Panc1 (cell line): ENCODE measurements at regions not wholly inside any gene's neighbourhood (a gene's known extent, or its start where the extent isn't known, plus 50 kb on each side); places are given as distances from the start of the nearest gene placed in this dataset.

Experiments used
- ATAC-seq: fragments of 200-7000 bp; cut with Tn5 transposase; 2 replicates; pipeline ENCODE4 v1.9.1; 2020; ENCODE audit warnings: mild to moderate bottlenecking, moderate library complexity
- BruUV-seq: library from RNA; stranded (reverse); fragments of 400-500 nt; replicated peaks from 2 replicates; lab custom pipeline; 2021; lab: Mats Ljungman, UMichigan
- CTCF ChIA-PET: fragments of 300-600 bp; sonication (Branson Sonifier 250); formaldehyde crosslinking; loops from one replicate; lab custom pipeline; 2022; ENCODE audit warnings: antibody characterized with exemption; lab: Charles Lee
- POLR2A ChIA-PET: fragments of 300-600 bp; sonication (Branson Sonifier 250); formaldehyde crosslinking; loops from one replicate; lab custom pipeline; 2022; ENCODE audit warnings: antibody characterized with exemption; lab: Charles Lee
- DNase-seq: peaks from one replicate; pipeline ENCODE4 v3.0.0-alpha.2; 2010; ENCODE audit warnings: low read depth, low spot score
- H3K27ac ChIP-seq: 2 replicates; pipeline ENCODE4 v1.5.1; 2011; ENCODE audit warnings: mild to moderate bottlenecking, low read length, inconsistent platforms
- H3K27me3 ChIP-seq: fragments of 200-500 bp; sonication (Bioruptor generic); 2 replicates; pipeline ENCODE4 v1.6.0; 2014; ENCODE audit warnings: low read length, inconsistent platforms; ENCODE audit not compliant: control insufficient read depth, insufficient read depth
- H3K36me3 ChIP-seq: fragments of 200-500 bp; sonication (Bioruptor generic); 2 replicates; pipeline ENCODE4 v1.5.1; 2014; ENCODE audit warnings: inconsistent platforms, mild to moderate bottlenecking, low read length, moderate library complexity; ENCODE audit not compliant: control insufficient read depth, insufficient read depth
- H3K4me1 ChIP-seq: 2 replicates; pipeline ENCODE4 v1.5.1; 2011; ENCODE audit warnings: inconsistent platforms, mild to moderate bottlenecking, low read length, moderate library complexity; ENCODE audit not compliant: control insufficient read depth, insufficient read depth
- H3K4me3 ChIP-seq, 2 experiments: 2 replicates each; pipeline ENCODE4 v1.5.1; 2011 to 2012; ENCODE audit warnings: low read depth in 2 of 2, low read length in 2 of 2, mild to moderate bottlenecking in 2 of 2, inconsistent platforms in 1 of 2, moderate library complexity in 1 of 2
- H3K9me3 ChIP-seq: fragments of 200-500 bp; sonication (Bioruptor generic); 2 replicates; pipeline ENCODE4 v1.5.1; 2014; ENCODE audit warnings: low read depth, mild to moderate bottlenecking, inconsistent platforms, low read length, moderate library complexity; ENCODE audit not compliant: control insufficient read depth, insufficient read depth
- POLR2AphosphoS5 ChIP-seq: IDR thresholded peaks from 2 replicates; pipeline ENCODE4 v1.6.1; 2012; ENCODE audit warnings: mild to moderate bottlenecking, low read depth, low read length, moderate library complexity
- SIN3A ChIP-seq: IDR thresholded peaks from 2 replicates; pipeline ENCODE4 v1.6.1; 2012; ENCODE audit warnings: low read depth, mild to moderate bottlenecking, low read length, moderate library complexity, borderline replicate concordance; ENCODE audit not compliant: insufficient read depth
- TCF7L2 ChIP-seq: IDR thresholded peaks from 2 replicates; pipeline ENCODE4 v1.6.1; 2011; ENCODE audit warnings: mild to moderate bottlenecking, low read depth, low read length, inconsistent platforms
- in situ Hi-C: cut with HindIII; loops from 2 replicates; pipeline ENCODE4 v1.10.0; 2016; ENCODE audit warnings: low sequenced_read_pairs, low pct_unique_long_range_greater_than_20kb
- intact Hi-C: fragments of 100-400 bp; cut with micrococcal nuclease; formaldehyde crosslinking; loops from one replicate; pipeline ENCODE4 v1.10.0; 2022; ENCODE audit not compliant: unreplicated experiment
- TF ChIP-seq, protein P1 (sequence below): fragments of 450-650 bp; IDR thresholded peaks from 2 replicates; pipeline ENCODE4 v1.5.1; 2017; ENCODE audit warnings: mild to moderate bottlenecking
- TF ChIP-seq, protein P2 (sequence below), 2 experiments: IDR thresholded peaks; 2 replicates each; pipeline ENCODE4 v1.6.1; 2011 to 2012; ENCODE audit warnings: low read depth in 2 of 2, control low read depth in 1 of 2, low read length in 1 of 2, mild to moderate bottlenecking in 1 of 2, moderate library complexity in 1 of 2; ENCODE audit not compliant: insufficient read depth in 1 of 2

DNA sequence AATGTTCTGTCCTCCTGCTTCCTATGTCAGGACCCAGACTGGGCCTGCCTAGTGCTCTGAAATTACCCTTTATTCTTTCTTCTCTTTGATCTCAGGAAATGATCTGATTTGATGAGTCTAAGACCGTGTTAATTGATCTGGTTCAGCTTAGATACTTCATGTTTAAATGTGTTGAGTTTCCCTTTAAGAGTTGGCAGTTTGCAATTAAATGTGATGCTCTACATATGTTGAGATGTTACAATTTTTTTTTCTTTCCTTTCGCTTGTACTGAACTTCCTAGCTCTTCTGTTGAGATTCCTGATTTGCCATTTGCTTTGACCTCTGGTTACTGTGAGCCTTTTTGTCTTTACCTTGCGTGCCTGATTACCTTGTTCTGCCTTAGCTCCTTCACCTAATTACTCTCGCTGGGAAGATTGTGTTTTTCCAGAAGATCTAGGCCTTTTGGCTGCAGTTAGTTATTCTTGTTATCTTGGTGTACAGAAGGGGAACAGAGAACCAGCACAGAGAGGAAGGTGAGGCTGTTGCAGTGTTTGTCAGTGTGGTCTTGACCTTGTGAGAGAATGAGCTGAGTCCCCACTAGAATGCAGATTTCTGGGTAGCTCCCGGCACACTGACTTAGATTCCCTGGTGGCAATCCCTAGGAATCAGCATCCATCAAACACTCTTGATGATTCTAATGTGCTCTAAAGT lies 203.6 kb downstream of the EDEM1 start:
- Histone ChIP-seq H3K9me3 (no peaks in the 10 kb centered on the region), H3K36me3 (no peaks in the 10 kb centered on the region), H3K4me1 (no peaks in the 10 kb centered on the region), H3K4me3 (no peak overlapping the region), H3K27me3 (no peaks in the 10 kb centered on the region; the same call in 1 of the 2 replicates), H3K27ac (no peak overlapping the region)
- no peak for ATAC-seq
- BruUV-seq: no TSS peak
- ChIA-PET CTCF (no interaction called here), POLR2A (no interaction called here)
- intact Hi-C loops (no loop called here), in situ Hi-C loops (no loop called here)
- TF ChIP-seq SIN3A (no peak), POLR2AphosphoS5 (no peak)
- TF ChIP-seq, protein P1, sequence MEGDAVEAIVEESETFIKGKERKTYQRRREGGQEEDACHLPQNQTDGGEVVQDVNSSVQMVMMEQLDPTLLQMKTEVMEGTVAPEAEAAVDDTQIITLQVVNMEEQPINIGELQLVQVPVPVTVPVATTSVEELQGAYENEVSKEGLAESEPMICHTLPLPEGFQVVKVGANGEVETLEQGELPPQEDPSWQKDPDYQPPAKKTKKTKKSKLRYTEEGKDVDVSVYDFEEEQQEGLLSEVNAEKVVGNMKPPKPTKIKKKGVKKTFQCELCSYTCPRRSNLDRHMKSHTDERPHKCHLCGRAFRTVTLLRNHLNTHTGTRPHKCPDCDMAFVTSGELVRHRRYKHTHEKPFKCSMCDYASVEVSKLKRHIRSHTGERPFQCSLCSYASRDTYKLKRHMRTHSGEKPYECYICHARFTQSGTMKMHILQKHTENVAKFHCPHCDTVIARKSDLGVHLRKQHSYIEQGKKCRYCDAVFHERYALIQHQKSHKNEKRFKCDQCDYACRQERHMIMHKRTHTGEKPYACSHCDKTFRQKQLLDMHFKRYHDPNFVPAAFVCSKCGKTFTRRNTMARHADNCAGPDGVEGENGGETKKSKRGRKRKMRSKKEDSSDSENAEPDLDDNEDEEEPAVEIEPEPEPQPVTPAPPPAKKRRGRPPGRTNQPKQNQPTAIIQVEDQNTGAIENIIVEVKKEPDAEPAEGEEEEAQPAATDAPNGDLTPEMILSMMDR: no peak
- DNase-seq: no peak

DNA sequence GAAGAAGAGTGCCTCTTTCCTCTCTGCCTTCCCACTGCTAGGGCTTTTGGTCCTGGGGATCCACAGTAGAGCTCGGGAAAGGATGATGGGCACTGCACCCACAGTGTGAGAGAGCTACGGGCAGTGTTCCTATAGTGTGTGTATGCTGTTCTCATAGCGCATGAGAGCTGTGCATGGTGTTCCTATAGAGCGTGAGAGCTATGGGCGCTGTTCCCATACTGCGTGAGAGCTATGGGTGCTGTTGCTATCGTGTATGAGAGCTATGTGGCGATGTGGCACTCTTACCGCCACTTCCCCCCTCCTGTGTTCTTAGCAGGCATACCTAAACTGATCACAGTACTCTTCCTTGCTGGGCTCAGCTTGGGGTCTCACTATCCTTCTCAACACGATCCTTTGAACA lies 213.5 kb downstream of the EDEM1 start:
- DNase-seq: no peak
- BruUV-seq: no TSS peak
- no peak for ATAC-seq
- no peaks in the 10 kb centered on the region for H3K36me3 ChIP-seq
- no peak for TF ChIP-seq POLR2AphosphoS5
- TF ChIP-seq SIN3A: no peak
- no peak for TF ChIP-seq TCF7L2
- TF ChIP-seq, protein P1: no peak
- TF ChIP-seq, protein P2, sequence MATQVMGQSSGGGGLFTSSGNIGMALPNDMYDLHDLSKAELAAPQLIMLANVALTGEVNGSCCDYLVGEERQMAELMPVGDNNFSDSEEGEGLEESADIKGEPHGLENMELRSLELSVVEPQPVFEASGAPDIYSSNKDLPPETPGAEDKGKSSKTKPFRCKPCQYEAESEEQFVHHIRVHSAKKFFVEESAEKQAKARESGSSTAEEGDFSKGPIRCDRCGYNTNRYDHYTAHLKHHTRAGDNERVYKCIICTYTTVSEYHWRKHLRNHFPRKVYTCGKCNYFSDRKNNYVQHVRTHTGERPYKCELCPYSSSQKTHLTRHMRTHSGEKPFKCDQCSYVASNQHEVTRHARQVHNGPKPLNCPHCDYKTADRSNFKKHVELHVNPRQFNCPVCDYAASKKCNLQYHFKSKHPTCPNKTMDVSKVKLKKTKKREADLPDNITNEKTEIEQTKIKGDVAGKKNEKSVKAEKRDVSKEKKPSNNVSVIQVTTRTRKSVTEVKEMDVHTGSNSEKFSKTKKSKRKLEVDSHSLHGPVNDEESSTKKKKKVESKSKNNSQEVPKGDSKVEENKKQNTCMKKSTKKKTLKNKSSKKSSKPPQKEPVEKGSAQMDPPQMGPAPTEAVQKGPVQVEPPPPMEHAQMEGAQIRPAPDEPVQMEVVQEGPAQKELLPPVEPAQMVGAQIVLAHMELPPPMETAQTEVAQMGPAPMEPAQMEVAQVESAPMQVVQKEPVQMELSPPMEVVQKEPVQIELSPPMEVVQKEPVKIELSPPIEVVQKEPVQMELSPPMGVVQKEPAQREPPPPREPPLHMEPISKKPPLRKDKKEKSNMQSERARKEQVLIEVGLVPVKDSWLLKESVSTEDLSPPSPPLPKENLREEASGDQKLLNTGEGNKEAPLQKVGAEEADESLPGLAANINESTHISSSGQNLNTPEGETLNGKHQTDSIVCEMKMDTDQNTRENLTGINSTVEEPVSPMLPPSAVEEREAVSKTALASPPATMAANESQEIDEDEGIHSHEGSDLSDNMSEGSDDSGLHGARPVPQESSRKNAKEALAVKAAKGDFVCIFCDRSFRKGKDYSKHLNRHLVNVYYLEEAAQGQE (IDR thresholded peaks at IDR 0.05; ENCODE audit: insufficient read depth in 1 of 2, low read depth in 2 of 2, low read length in 1 of 2): no peak
- POLR2A ChIA-PET: no interaction called here
- H3K9me3 ChIP-seq: no peaks in the 10 kb centered on the region
- no peak overlapping the region for H3K27ac ChIP-seq
- no peaks in the 10 kb centered on the region for H3K4me1 ChIP-seq
- in situ Hi-C loops (no loop called here), intact Hi-C loops (no loop called here)
- no peak overlapping the region for H3K4me3 ChIP-seq
- CTCF ChIA-PET: no interaction called here
- no peaks in the 10 kb centered on the region for H3K27me3 ChIP-seq
